Fibroblast of lung (primary cell): ENCODE measurements at regions not wholly inside any gene's neighbourhood (a gene's known extent, or its start where the extent isn't known, plus 50 kb on each side); places are given as distances from the start of the nearest gene placed in this dataset.
"Not testable (repeated sequence)": the region's sequence is repeated elsewhere in the genome, so short reads cannot be mapped to it uniquely, and the experiment has no call there.

Experiments used
- DNase-seq, 2 donors: peaks; one replicate each; pipeline versions ENCODE4 v3.0.0 to v3.0.0-alpha.2; 2010; ENCODE audit warnings: low read depth in 2 of 2
- H2AFZ ChIP-seq: 2 replicates; pipeline ENCODE4 v1.5.1; 2012; ENCODE audit warnings: low read length, control low read depth, inconsistent platforms
- H3K27ac ChIP-seq: 2 replicates; pipeline ENCODE4 v1.5.1; 2011; ENCODE audit warnings: low read length, control low read depth; ENCODE audit not compliant: insufficient read depth
- H3K27me3 ChIP-seq: 2 replicates; pipeline ENCODE4 v1.5.1; 2011; ENCODE audit warnings: mild to moderate bottlenecking, low read length; ENCODE audit not compliant: control insufficient read depth, insufficient read depth
- H3K36me3 ChIP-seq: 2 replicates; pipeline ENCODE4 v1.5.1; 2011; ENCODE audit warnings: low read length; ENCODE audit not compliant: control insufficient read depth, insufficient read depth
- H3K4me1 ChIP-seq: 2 replicates; pipeline ENCODE4 v1.5.1; 2011; ENCODE audit warnings: low read length; ENCODE audit not compliant: control insufficient read depth, insufficient read depth; ENCODE audit errors: extremely low read depth
- H3K4me2 ChIP-seq: 2 replicates; pipeline ENCODE4 v1.5.1; 2011; ENCODE audit warnings: low read length, control low read depth; ENCODE audit not compliant: insufficient read depth; ENCODE audit errors: extremely low read depth
- H3K4me3 ChIP-seq, 4 experiments: fragments of 200-600 bp in 1 of 4; sonication (generic) in 1 of 4; replicated peaks in 1 of 4; 2 replicates each; pipeline ENCODE4 v1.5.1; 2011 to 2016; ENCODE audit warnings: low read length in 4 of 4, low read depth in 3 of 4, mild to moderate bottlenecking in 3 of 4, control low read depth in 2 of 4, inconsistent platforms in 1 of 4, mixed read lengths in 1 of 4; ENCODE audit not compliant: insufficient read depth in 1 of 4; ENCODE audit errors: control extremely low read depth in 1 of 4
- H3K79me2 ChIP-seq: 2 replicates; pipeline ENCODE4 v1.5.1; 2012; ENCODE audit warnings: mild to moderate bottlenecking, low read length, inconsistent platforms; ENCODE audit not compliant: control insufficient read depth, insufficient read depth
- H3K9ac ChIP-seq: 2 replicates; pipeline ENCODE4 v1.5.1; 2011; ENCODE audit warnings: mild to moderate bottlenecking, low read length, control low read depth; ENCODE audit not compliant: insufficient read depth
- H3K9me3 ChIP-seq: 2 replicates; pipeline ENCODE4 v1.5.1; 2012; ENCODE audit warnings: low read depth, low read length; ENCODE audit not compliant: control insufficient read depth, insufficient read depth
- H4K20me1 ChIP-seq: 2 replicates; pipeline ENCODE4 v1.5.1; 2011; ENCODE audit warnings: low read length; ENCODE audit not compliant: control insufficient read depth, insufficient read depth; ENCODE audit errors: extremely low read depth
- EZH2 ChIP-seq: IDR thresholded peaks from 2 replicates; pipeline ENCODE4 v1.5.1; 2012; ENCODE audit warnings: low read length, control low read depth, mild to moderate bottlenecking; ENCODE audit errors: missing control alignments
- TF ChIP-seq, protein P1 (sequence below), 2 donors: IDR thresholded peaks in 1 of 2; conservative IDR thresholded peaks in 1 of 2; 1 replicate in 1 of 2; 2 replicates in 1 of 2; pipeline ENCODE4 v1.5.1; 2011 to 2012; ENCODE audit warnings: low read length in 2 of 2, control low read depth in 1 of 2, inconsistent platforms in 1 of 2, low read depth in 1 of 2, mild to moderate bottlenecking in 1 of 2

DNA sequence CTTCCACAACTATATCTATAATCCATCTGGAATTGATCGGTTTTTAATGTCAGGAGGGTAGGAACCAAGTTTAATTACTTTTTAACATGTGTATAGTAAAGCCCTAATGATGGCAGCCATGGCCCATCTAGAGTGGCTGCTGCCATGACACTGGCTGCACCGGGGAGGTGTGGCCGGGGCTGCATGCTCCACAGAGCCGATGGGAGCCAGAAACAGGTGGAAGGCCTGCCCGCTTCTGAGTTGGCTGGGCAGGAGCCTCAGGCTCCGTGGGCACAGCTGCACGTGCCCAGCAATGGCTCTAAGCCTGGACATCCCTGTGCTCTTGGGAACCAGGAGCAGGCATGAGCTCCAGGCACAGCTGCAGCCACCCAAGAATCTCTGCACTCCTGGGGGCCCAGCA is 73.0 kb downstream of the GBP6 start:
- Histone ChIP-seq H3K4me1 (no peaks in the 10 kb centered on the region), H4K20me1 (no peaks in the 10 kb centered on the region), H3K27me3 (no peaks in the 10 kb centered on the region), H3K36me3 (no peaks in the 10 kb centered on the region), H2AFZ (no peak overlapping the region), H3K27ac (no peak overlapping the region), H3K4me2 (no peak overlapping the region), H3K79me2 (no peaks in the 10 kb centered on the region), H3K9me3 (no peaks in the 10 kb centered on the region), H3K9ac (no peak overlapping the region), H3K4me3 (no peak overlapping the region)
- no peak for DNase-seq
- no peak for TF ChIP-seq EZH2
- TF ChIP-seq, protein P1, sequence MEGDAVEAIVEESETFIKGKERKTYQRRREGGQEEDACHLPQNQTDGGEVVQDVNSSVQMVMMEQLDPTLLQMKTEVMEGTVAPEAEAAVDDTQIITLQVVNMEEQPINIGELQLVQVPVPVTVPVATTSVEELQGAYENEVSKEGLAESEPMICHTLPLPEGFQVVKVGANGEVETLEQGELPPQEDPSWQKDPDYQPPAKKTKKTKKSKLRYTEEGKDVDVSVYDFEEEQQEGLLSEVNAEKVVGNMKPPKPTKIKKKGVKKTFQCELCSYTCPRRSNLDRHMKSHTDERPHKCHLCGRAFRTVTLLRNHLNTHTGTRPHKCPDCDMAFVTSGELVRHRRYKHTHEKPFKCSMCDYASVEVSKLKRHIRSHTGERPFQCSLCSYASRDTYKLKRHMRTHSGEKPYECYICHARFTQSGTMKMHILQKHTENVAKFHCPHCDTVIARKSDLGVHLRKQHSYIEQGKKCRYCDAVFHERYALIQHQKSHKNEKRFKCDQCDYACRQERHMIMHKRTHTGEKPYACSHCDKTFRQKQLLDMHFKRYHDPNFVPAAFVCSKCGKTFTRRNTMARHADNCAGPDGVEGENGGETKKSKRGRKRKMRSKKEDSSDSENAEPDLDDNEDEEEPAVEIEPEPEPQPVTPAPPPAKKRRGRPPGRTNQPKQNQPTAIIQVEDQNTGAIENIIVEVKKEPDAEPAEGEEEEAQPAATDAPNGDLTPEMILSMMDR (conservative IDR thresholded peaks at IDR 0.05 in 1 of 2, IDR thresholded peaks at IDR 0.05 in 1 of 2; ENCODE audit: low read depth in 1 of 2, low read length in 2 of 2), result no peak

DNA sequence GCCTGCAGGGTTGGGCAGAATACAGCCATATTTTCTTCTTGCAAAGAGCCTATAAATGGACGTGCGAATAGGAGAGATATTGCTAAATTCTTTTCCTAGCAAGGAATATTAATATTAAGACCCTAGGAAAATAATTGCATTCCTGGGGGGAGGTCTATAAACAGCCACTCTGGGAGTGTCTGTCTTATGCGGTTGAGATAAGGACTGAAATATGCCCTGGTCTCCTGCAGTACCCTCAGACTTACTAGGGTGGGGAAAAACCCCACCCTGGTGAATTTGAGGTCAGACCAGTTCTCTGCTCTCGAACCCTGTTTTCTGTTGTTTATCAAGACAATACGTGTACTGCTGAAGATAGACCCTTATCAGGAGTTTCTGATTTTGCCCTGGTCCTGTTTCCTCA is 74.4 kb downstream of the GBP6 start:
- H3K9me3 ChIP-seq, H3K4me2 ChIP-seq, H3K79me2 ChIP-seq, DNase-seq, H3K4me3 ChIP-seq, H2AFZ ChIP-seq, H3K9ac ChIP-seq, H3K27me3 ChIP-seq, H3K36me3 ChIP-seq, H4K20me1 ChIP-seq, H3K4me1 ChIP-seq, H3K27ac ChIP-seq: not testable (repeated sequence)

DNA sequence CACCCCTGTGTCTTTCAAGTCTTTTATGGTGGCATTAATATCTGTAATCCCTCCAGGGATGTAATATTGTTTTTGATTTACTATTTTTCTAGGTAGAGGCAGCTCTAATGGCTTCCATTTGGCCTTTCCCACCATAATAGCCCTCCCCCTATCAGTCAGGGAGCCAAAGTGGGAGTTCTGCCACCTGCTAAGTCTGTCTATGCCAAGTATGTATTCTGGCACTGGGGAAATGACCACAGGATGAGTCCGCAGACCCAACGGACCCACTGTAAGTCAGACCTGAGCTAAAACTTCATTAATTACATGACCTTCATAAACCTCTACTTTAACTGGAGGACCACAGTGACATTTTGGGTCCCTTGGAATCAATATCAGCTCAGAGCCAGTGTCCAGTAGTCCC is 77.1 kb downstream of the GBP6 start:
- Histone ChIP-seq H2AFZ (no peak overlapping the region), H3K27me3 (no peaks in the 10 kb centered on the region), H3K4me1 (no peaks in the 10 kb centered on the region), H4K20me1 (no peaks in the 10 kb centered on the region), H3K79me2 (no peaks in the 10 kb centered on the region), H3K27ac (no peak overlapping the region), H3K4me2 (no peak overlapping the region), H3K4me3 (no peak overlapping the region), H3K9ac (no peak overlapping the region), H3K9me3 (no peaks in the 10 kb centered on the region), H3K36me3 (no peaks in the 10 kb centered on the region)
- no peak for DNase-seq
- TF ChIP-seq, protein P1 (conservative IDR thresholded peaks at IDR 0.05 in 1 of 2, IDR thresholded peaks at IDR 0.05 in 1 of 2; ENCODE audit: low read depth in 1 of 2, low read length in 2 of 2), result no peak
- no peak for TF ChIP-seq EZH2

DNA sequence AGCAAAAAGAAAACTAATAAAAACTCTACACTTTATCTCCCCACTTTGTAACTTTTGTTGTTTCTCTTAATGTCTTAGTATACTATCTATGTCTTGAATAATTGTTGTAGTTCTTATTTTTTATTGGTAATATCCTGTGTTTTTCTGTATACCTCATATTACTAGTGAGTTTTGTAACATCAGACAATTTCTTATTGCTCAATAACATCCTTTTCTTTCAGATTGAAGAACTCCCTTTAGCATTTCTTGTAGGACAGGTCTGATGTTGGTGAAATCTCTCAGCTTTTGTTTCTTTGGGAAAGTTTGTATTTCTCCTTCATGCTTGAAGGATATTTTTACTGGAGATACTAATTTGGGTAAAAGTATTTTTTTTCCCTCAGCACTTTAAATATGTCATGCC is 79.8 kb upstream of the LRRC8B start:
- no peaks in the 10 kb centered on the region for H3K36me3 ChIP-seq
- no peak for DNase-seq
- TF ChIP-seq EZH2, result no peak
- TF ChIP-seq, protein P1 (conservative IDR thresholded peaks at IDR 0.05 in 1 of 2, IDR thresholded peaks at IDR 0.05 in 1 of 2; ENCODE audit: low read depth in 1 of 2, low read length in 2 of 2), result no peak
- H3K9ac ChIP-seq, result no peak overlapping the region
- H2AFZ ChIP-seq, result no peak overlapping the region
- no peaks in the 10 kb centered on the region for H4K20me1 ChIP-seq
- H3K79me2 ChIP-seq, result no peaks in the 10 kb centered on the region
- H3K27ac ChIP-seq, result no peak overlapping the region
- H3K4me3 ChIP-seq, result no peak overlapping the region
- H3K27me3 ChIP-seq, result no peaks in the 10 kb centered on the region
- no peaks in the 10 kb centered on the region for H3K4me1 ChIP-seq
- no peaks in the 10 kb centered on the region for H3K9me3 ChIP-seq
- no peak overlapping the region for H3K4me2 ChIP-seq
